Lung microvascular endothelial cell (primary cell): ENCODE measurements at regions not wholly inside any gene's neighbourhood (a gene's known extent, or its start where the extent isn't known, plus 50 kb on each side); places are given as distances from the start of the nearest gene placed in this dataset.

Experiments used
- DNase-seq, 2 donors: peaks; one replicate each; pipeline versions ENCODE4 v3.0.0 to v3.0.0-alpha.2; 2010; ENCODE audit warnings: low read depth in 2 of 2

DNA sequence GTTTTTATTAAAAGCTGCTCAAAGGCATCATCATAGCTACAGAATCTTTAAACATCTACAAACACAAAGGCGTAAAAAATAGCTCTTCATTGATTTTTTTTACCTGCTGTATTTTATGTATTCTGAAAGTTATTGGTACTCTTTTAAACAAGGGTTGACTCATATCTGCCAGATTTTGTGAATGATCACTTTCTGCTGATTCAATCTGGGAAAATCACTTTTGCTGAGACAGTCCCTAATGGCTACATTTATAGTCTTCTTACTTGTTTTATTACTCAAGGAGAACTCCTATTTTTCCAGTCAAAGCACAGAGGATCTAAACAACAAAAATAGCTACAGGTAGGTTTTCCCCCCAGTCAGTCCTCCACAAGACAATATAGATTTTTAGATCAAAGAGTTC, 739.0 kb downstream of the CBLN4 start:
- DNase-seq: no peak

DNA sequence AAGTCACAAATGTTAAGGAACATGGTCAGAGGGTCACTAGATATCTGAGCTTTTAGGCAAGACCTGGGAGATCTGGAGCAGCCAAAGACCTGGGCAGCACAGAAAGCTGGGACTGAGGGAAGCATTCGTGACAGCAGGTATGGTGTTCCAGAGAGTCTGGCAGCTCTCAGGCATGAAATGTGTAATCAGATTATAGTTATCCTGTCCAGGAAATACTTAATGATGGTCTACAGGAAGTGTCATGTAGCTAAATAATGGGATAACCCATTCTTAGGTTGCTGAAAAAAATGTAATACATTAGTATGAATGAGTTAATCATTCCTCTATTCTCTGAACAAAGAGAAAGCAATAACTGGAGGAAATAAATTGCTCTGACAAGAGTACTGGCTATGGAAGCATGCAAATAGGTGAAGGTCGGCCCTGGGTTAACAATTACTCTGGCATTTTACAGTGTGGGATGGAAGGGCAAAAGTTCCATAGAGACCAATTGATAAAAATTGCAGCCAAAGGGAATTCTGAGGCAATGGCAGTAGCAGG, 740.5 kb downstream of the CBLN4 start:
- no peak for DNase-seq

GRCh38 chr20:55258559-55258958, 746.8 kb downstream of the CBLN4 start:
- DNase-seq: no peak

DNA sequence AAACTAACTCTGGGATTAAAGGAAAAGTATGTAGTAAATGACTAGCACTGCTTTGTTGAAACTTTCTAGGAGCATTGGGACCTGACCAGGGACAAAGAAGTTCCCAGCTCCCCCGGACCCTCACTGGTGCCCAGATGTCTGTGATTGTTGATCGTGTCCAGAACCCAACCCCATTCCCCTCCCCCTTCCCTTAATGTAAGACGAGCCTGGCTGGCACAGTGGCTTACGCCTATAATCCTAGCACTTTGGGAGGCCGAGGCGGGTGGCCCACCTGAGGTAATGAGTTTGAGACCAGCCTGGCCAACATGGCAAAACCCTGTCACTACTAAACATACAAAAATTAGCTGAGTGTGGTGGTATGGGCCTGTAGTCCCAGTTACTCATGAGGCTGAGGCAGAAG, 750.3 kb downstream of the CBLN4 start:
- DNase-seq: no peak

DNA sequence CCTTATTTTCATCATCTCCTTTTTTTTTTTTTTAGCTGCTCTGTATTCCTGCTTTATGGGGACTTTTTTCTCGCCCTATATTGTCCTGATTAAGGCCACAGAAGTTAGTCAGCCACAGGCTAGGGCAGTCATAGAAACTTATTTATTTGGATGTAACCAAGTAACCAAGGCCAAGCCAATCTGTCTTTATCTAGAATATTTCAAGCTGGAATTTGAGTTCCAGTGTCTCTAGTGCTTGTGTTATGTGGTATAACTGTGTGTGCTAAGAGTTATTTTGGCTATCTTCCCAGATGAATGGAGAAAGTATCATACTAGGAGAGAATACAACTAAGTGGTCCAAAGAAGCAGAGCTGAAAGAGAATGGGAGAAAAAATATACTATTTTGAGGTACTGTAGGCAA, 751.5 kb downstream of the CBLN4 start:
- DNase-seq: no peak

- DNase-seq: no peak
Observed at GRCh38 chr20:55252521-55252920, 752.8 kb downstream of the CBLN4 start.

GRCh38 chr20:55251170-55251569, 754.1 kb downstream of the CBLN4 start:
- no peak for DNase-seq

GRCh38 chr20:55242853-55243252, 762.5 kb downstream of the CBLN4 start:
- no peak for DNase-seq

DNA sequence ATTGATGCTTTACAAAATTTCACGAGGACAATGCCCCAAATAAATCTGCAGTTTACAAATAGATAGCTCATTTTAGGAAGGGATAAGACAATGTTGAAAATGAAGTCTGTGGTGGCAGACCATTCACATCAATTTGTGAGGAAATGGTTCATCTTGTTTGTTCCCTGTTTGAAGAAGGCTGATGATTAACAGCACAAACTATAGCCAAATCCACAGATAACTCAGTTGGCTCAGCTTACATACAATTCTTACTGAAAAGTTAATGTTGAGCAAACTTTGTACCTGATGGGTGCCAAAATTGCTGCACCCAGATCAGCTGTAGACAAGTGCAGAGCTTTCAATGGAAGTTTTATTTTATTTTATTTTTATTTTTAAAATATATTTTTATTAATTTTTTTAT, 763.9 kb downstream of the DOK5 start:
- no peak for DNase-seq

GRCh38 chr20:55232647-55233046, 757.3 kb downstream of the DOK5 start:
- no peak for DNase-seq

DNA sequence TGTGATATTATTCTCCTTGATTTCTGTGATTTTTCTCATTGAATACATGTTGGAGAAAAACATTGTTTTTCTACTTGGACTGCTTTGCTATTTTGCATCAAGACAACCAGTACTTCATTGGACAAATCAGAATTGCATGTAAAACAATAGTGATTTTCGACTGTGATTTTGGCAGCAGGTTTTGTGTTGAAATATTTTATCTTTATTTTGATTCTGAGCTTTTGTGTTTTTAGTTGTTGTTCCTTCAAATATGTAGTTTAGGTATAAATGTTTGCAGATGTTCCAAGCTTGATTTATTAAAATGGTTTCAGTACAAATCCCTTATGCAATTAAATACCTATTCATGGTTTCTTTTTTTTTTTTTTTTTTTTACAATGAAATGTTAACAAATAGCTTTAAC, 754.1 kb downstream of the DOK5 start:
- no peak for DNase-seq

DNA sequence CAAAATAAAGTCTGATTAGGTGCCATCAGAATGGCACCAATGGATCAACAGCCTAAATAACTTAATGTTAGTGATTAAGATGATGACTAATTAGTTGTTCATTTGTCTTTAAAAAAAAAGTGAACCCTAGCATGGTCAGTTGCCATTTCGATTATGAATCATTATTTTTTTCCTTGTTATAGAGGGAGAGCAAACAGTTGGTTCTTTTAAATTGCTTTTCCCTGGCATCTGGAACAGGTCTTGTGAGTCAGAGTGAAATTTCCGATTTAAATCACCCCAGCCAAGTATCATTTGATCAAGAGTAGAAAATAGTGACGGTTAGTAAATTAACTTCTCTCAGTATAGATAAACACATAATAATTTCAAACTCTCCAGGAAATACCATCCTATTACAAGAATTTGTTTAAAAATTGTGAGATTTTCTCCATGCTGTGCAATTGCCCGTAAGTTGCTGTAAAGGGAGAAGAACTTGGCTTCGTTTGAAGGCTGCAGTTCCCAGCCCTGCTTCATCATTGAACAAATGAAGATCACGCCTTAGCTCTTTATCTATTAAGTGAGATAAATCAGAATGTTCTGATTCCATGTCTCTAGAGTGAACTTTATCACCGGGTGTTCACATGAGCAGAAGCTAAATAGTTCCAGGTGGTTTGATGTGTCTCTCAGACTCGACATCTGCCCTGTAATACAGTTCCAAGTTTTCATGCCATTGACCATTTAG, 741.3 kb downstream of the DOK5 start:
- no peak for DNase-seq

DNA sequence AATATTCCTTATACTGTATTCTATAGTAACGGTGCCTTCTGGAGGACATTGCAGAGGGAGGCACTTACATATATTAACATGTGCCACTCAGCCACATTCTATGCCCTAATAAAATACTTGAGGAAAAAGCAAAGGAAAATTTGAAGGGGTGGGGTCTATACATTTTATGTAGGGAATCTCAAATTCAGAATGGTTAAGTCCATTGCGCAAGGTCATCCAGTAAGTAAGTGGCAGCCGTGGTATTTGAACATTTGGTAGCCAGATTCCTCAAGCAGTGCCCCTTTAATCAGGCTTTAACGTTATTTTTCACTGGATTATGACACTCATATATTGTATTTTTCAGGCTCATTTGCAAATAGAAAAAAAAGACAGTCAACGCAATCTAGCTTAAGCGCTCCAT, 738.3 kb downstream of the DOK5 start:
- no peak for DNase-seq

DNA sequence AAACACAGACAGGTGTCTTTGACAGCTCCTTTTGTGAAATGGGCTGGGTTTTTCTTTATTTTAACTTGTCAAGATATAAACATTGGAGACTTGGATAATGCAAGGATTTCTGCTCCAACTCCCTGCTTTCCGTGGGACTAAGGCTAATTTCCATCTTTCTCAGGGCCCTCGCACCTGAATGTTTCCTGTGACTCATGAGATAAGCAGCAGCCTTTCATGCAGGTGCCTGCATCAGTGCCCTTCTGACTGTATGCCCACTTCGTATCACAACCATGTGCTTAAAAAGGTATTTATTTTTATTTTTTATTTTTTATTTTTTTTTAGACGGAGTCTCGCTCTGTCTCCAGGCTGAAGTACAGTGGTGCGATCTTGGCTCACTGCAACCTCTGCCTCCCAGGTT, 736.1 kb downstream of the DOK5 start:
- DNase-seq: no peak

- DNase-seq: no peak
Observed at GRCh38 chr20:55205665-55206064, 730.3 kb downstream of the DOK5 start.

DNA sequence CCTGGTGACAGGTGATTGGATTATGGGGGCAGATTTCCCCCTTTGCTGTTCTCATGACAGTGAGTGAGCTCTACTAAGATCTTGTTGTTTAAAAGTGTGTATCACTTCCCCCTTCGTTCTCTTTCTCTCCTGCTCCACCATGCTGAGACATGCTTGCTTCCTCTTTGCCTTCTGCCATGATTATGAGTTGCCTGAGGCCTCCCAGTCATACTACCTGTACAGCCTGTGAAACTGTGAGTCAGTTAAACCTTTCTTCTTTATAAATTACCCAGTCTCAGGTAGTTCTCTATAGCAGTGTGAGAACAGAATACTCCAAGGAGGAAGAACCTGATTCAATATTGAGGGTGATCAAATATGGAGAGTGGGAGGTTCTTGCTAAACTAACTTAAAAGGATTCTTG, 724.9 kb downstream of the DOK5 start:
- no peak for DNase-seq

DNA sequence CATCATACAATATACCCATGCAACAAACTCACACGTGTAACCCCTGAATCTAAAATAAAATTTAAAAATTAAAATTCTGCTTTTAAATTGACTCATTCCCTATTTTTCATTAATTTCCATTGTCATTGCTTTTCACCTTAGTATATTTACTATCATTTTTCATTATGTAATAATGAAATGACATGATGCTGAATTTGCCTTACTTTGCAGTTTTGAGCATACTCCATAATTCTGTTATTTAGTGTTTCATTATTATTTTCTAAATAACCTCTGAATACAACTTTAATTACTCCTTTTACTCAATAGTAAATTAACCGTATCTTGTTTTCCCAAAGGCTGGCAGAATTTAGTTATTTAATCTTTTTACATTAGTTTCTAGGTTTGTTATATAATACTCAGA, 719.6 kb downstream of the DOK5 start:
- no peak for DNase-seq

DNA sequence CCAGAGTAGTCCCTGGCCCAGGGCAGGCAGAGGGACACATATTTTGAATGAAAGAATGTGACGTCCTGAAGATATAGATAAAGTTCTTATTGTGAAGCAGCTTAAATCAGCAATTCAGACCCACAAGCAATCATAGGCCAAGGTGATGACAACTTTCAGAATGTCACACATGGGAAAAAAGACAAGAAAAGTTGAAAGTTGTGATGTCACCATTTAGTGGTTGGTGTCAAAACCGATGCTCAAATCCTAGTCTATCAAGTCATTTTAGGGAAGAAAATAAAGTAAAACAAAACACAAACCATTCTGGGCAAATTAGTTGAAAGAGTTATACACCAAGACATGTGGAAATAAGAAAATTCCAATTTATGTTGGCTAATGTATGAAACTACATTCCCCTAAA, 710.8 kb downstream of the DOK5 start:
- DNase-seq: no peak

DNA sequence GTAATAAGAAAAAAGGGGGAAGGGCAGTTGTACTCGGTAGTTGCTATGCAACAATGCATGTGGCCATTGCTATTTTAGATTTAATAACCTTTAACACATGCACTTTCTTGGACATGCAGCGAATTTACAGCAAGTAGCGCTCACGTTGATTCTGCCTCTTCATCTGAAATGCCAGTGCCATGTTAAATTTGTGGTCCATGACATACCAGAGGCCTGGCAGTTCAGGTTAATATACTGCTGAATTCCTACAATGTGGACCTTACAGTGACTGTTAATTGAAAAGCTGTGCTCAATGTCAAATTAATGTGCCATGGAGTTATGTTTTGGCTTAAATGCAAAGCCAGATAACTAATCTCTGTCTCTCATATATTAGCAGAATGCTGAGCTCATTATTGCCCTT, 699.7 kb downstream of the DOK5 start:
- DNase-seq: no peak

- DNase-seq: no peak
Observed at GRCh38 chr20:55174635-55175034, 699.2 kb downstream of the DOK5 start.

GRCh38 chr20:55174172-55174571, 698.8 kb downstream of the DOK5 start:
- DNase-seq: no peak

DNA sequence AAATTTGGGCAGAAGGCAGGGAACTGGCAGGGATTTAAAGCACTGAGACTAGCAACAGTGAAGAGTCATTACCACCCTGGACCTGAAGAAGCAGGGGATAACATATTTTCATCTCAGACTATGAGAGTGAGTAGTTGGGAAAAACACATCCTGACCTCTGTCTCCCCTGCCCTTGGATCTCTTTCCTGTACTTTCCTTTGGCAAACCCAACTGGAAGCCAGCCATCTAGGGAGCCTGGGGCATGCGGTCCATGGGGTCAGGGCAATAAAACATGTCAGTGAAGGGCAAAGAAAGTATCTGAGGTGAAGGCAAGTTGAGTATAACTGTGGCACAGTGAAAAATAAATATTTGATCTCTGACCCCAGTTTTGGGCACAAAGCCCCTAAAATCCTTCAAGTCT, 698.2 kb downstream of the DOK5 start:
- no peak for DNase-seq

- DNase-seq: no peak
Observed at GRCh38 chr20:55172310-55173002, 697.1 kb downstream of the DOK5 start.
